Neural progenitor cell (in vitro differentiated cells): ENCODE measurements at regions not wholly inside any gene's neighbourhood (a gene's known extent, or its start where the extent isn't known, plus 50 kb on each side); places are given as distances from the start of the nearest gene placed in this dataset.

Experiments used
- DNase-seq: peaks from one replicate; pipeline ENCODE4 v3.0.0-alpha.2; 2016; ENCODE audit warnings: low spot score
- H2AFZ ChIP-seq: fragments of 200-600 bp; sonication (generic); replicated peaks from 2 replicates; pipeline ENCODE4 v1.6.1; 2016; ENCODE audit warnings: antibody characterized with exemption
- H3F3A ChIP-seq: fragments of 200-600 bp; sonication (generic); 2 replicates; pipeline ENCODE4 v1.6.1; 2016; ENCODE audit warnings: antibody characterized with exemption, low read depth
- H3K27ac ChIP-seq: fragments of 200-600 bp; sonication (generic); 2 replicates; pipeline ENCODE4 v1.5.1; 2016; ENCODE audit warnings: mild to moderate bottlenecking
- H3K27me3 ChIP-seq: fragments of 200-600 bp; sonication (generic); 2 replicates; pipeline ENCODE4 v1.6.1; 2016; ENCODE audit warnings: mild to moderate bottlenecking, moderate library complexity
- H3K36me3 ChIP-seq: fragments of 200-600 bp; sonication (generic); 2 replicates; pipeline ENCODE4 v1.5.1; 2016
- H3K4me1 ChIP-seq: fragments of 200-600 bp; sonication (generic); 2 replicates; pipeline ENCODE4 v1.6.1; 2016; ENCODE audit warnings: mixed run types
- H3K4me2 ChIP-seq: fragments of 200-600 bp; sonication (generic); 2 replicates; pipeline ENCODE4 v1.6.1; 2016
- H3K4me3 ChIP-seq: fragments of 200-600 bp; sonication (generic); 2 replicates; pipeline ENCODE4 v1.5.1; 2016
- H3K79me2 ChIP-seq: fragments of 200-600 bp; sonication (generic); 2 replicates; pipeline ENCODE4 v1.6.1; 2016; ENCODE audit warnings: low read depth
- H3K9ac ChIP-seq: fragments of 200-600 bp; sonication (generic); 2 replicates; pipeline ENCODE4 v1.6.1; 2016
- H3K9me3 ChIP-seq: fragments of 200-600 bp; sonication (generic); 2 replicates; pipeline ENCODE4 v1.5.1; 2016; ENCODE audit warnings: low read depth
- H4K20me1 ChIP-seq: fragments of 200-600 bp; sonication (generic); 2 replicates; pipeline ENCODE4 v1.6.1; 2016; ENCODE audit warnings: low read depth
- H3K27ac Mint-ChIP-seq: 3 replicates; pipeline ENCODE4 v1.8.0; 2021; ENCODE audit warnings: mixed read lengths
- H3K27me3 Mint-ChIP-seq: 2 replicates; pipeline ENCODE4 v1.8.0; 2022; ENCODE audit warnings: low read depth, mild to moderate bottlenecking, inconsistent platforms, moderate library complexity, mixed read lengths; ENCODE audit not compliant: insufficient read depth
- H3K36me3 Mint-ChIP-seq: 3 replicates; pipeline ENCODE4 v1.8.0; 2021; ENCODE audit warnings: mixed read lengths
- H3K4me1 Mint-ChIP-seq: 3 replicates; pipeline ENCODE4 v1.8.0; 2021; ENCODE audit warnings: mixed read lengths
- H3K4me3 Mint-ChIP-seq: 3 replicates; pipeline ENCODE4 v1.8.0; 2021; ENCODE audit warnings: mild to moderate bottlenecking, moderate library complexity, mixed read lengths
- H3K9me3 Mint-ChIP-seq: 3 replicates; pipeline ENCODE4 v1.8.0; 2020; ENCODE audit warnings: mixed read lengths
- EZH2 ChIP-seq: fragments of 200-600 bp; sonication (generic); IDR thresholded peaks from 2 replicates; pipeline ENCODE4 v1.6.1; 2017; ENCODE audit warnings: antibody characterized with exemption, mild to moderate bottlenecking, moderate library complexity
- EZH2phosphoT487 ChIP-seq: fragments of 200-600 bp; sonication (generic); IDR thresholded peaks from 2 replicates; pipeline ENCODE4 v1.6.1; 2017; ENCODE audit warnings: antibody characterized with exemption
- TF ChIP-seq, protein P1 (sequence below): fragments of 200-600 bp; sonication (generic); IDR thresholded peaks from 2 replicates; pipeline ENCODE4 v1.5.1; 2017; ENCODE audit warnings: antibody characterized with exemption, mild to moderate bottlenecking

DNA sequence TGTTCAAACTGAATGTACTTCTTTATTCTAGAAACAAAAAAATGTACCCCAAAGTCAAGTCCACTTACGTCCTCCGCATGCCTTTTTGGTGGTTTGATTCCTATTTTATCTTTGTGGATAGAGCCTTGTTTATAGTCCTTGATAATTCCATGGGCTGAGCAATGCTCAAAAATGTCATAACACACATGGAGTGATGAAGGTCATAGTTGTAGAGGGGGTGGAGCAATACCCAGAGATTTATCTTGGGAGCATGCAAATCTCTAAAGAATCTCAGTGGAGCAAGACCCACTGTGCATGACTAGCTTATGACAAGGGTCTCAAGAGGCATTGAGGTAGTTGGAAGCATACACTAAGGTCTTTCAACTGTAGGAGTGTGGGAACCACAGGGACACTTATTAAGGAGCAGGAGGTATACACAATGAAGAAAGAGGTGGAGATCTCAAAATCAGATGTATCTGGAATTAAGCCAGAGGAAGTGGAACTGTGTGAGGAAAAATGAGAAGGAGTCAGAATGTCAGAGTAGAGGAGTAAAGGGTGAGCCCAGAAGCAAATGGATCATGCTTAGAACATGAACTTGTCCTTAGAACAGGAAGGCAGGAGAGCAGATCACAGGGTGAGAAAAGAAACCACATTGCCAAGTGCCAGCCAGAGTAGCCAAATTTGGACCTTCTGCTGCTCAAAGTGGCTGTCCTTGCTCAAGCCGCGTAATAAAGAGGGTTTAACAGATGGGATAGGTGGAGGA is 68.1 kb upstream of the STK39 start:
- DNase-seq = no peak
- Mint-ChIP-seq H3K27ac (no peak overlapping the region), H3K36me3 (no peaks in the 10 kb centered on the region), H3K4me1 (peaks cover 8% of the 10 kb centered on the region), H3K27me3 (peaks cover 3% of the 10 kb centered on the region), H3K9me3 (no peaks in the 10 kb centered on the region), H3K4me3 (no peak overlapping the region)
- H3K27me3 ChIP-seq = no peaks in the 10 kb centered on the region
- H3K9me3 ChIP-seq = no peaks in the 10 kb centered on the region
- H3K9ac ChIP-seq = no peak overlapping the region
- H3K4me1 ChIP-seq = peaks cover 6% of the 10 kb centered on the region
- H2AFZ ChIP-seq = no peak overlapping the region
- H3K4me2 ChIP-seq = no peak overlapping the region
- H4K20me1 ChIP-seq = no peaks in the 10 kb centered on the region
- H3K79me2 ChIP-seq = no peaks in the 10 kb centered on the region
- no peak overlapping the region for H3K27ac ChIP-seq
- H3K36me3 ChIP-seq = no peaks in the 10 kb centered on the region
- H3K4me3 ChIP-seq = no peak overlapping the region
- TF ChIP-seq EZH2 (no peak), EZH2phosphoT487 (no peak)
- TF ChIP-seq, protein P1, sequence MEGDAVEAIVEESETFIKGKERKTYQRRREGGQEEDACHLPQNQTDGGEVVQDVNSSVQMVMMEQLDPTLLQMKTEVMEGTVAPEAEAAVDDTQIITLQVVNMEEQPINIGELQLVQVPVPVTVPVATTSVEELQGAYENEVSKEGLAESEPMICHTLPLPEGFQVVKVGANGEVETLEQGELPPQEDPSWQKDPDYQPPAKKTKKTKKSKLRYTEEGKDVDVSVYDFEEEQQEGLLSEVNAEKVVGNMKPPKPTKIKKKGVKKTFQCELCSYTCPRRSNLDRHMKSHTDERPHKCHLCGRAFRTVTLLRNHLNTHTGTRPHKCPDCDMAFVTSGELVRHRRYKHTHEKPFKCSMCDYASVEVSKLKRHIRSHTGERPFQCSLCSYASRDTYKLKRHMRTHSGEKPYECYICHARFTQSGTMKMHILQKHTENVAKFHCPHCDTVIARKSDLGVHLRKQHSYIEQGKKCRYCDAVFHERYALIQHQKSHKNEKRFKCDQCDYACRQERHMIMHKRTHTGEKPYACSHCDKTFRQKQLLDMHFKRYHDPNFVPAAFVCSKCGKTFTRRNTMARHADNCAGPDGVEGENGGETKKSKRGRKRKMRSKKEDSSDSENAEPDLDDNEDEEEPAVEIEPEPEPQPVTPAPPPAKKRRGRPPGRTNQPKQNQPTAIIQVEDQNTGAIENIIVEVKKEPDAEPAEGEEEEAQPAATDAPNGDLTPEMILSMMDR = no peak
- no peaks in the 10 kb centered on the region for H3F3A ChIP-seq

DNA sequence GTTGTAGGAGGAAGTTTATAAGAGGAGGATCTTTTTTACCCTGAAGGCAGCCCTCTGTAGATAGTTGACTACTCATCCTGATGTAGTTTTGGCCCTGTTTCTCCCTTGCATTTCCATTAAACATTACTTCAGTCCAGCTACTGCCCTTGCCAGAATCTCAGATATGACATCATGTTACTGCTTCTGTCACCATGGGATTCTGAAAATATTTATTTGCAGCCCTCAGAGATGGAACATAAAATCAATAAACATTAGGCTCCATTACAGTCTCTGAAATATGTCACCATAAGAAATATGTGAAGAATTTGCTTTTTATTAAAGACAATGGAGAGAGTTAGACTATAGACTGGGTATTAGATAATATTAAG is 68.7 kb upstream of the STK39 start:
- H3K4me1 Mint-ChIP-seq = peaks cover 8% of the 10 kb centered on the region
- Histone ChIP-seq H2AFZ (no peak overlapping the region), H4K20me1 (no peaks in the 10 kb centered on the region), H3K9ac (no peak overlapping the region), H3K79me2 (no peaks in the 10 kb centered on the region), H3K27ac (no peak overlapping the region), H3K27me3 (no peaks in the 10 kb centered on the region), H3K4me3 (no peak overlapping the region), H3K4me1 (peaks cover 6% of the 10 kb centered on the region), H3K9me3 (no peaks in the 10 kb centered on the region), H3K36me3 (no peaks in the 10 kb centered on the region), H3F3A (no peaks in the 10 kb centered on the region), H3K4me2 (no peak overlapping the region)
- no peak for TF ChIP-seq EZH2
- TF ChIP-seq, protein P1 = no peak
- no peak for TF ChIP-seq EZH2phosphoT487
- DNase-seq = no peak
- H3K36me3 Mint-ChIP-seq = no peaks in the 10 kb centered on the region
- H3K27me3 Mint-ChIP-seq = peaks cover 3% of the 10 kb centered on the region
- no peaks in the 10 kb centered on the region for H3K9me3 Mint-ChIP-seq
- no peak overlapping the region for H3K4me3 Mint-ChIP-seq
- H3K27ac Mint-ChIP-seq = no peak overlapping the region

DNA sequence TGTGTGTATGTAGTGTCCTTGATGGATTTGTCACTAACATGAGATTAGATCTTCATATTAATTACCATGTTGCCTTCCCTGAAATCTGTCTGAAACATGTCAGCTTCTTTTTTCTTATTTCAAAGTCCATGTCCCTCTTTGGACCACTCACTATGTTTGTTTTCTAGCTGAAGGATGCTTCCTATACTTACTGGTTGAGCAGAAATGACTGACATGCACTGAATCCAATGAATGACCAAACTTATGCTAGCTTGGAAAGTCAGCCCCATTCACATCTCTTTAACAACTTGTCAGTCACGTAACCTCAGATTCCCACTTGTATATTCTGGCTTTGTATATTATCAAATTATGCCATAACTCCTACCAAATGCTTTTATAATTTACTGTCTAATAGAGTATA is 69.9 kb upstream of the STK39 start:
- Histone ChIP-seq H3K4me2 (no peak overlapping the region), H4K20me1 (no peaks in the 10 kb centered on the region), H2AFZ (no peak overlapping the region), H3K36me3 (no peaks in the 10 kb centered on the region), H3K27ac (no peak overlapping the region), H3K4me3 (no peak overlapping the region), H3K9me3 (no peaks in the 10 kb centered on the region), H3F3A (no peaks in the 10 kb centered on the region), H3K4me1 (peaks cover 6% of the 10 kb centered on the region), H3K79me2 (no peaks in the 10 kb centered on the region), H3K27me3 (no peaks in the 10 kb centered on the region), H3K9ac (no peak overlapping the region)
- Mint-ChIP-seq H3K36me3 (no peaks in the 10 kb centered on the region), H3K4me3 (no peak overlapping the region), H3K9me3 (no peaks in the 10 kb centered on the region), H3K27me3 (peaks cover 3% of the 10 kb centered on the region), H3K27ac (no peak overlapping the region), H3K4me1 (no peaks in the 10 kb centered on the region)
- TF ChIP-seq, protein P1 = no peak
- TF ChIP-seq EZH2phosphoT487 (no peak), EZH2 (no peak)
- no peak for DNase-seq
